A204.1 (cell line): ENCODE measurements at regions not wholly inside any gene's neighbourhood (a gene's known extent, or its start where the extent isn't known, plus 50 kb on each side); places are given as distances from the start of the nearest gene placed in this dataset.
"Not testable (repeated sequence)": the region's sequence is repeated elsewhere in the genome, so short reads cannot be mapped to it uniquely, and the experiment has no call there.

Source experiments
- FAIRE-seq: peaks from 2 replicates; lab custom pipeline; 2012; peaks lifted over from hg19 to GRCh38; lab: Jason Lieb, UNC

- FAIRE-seq: no peak
These were observed 149.2 kb upstream of the EXOC2 start for GRCh38 chr6:842141-842540.

- FAIRE-seq: no peak
These were observed 148.6 kb upstream of the EXOC2 start for GRCh38 chr6:841569-841968.

GRCh38 chr6:839201-839600 lies 146.3 kb upstream of the EXOC2 start:
- no peak for FAIRE-seq

DNA sequence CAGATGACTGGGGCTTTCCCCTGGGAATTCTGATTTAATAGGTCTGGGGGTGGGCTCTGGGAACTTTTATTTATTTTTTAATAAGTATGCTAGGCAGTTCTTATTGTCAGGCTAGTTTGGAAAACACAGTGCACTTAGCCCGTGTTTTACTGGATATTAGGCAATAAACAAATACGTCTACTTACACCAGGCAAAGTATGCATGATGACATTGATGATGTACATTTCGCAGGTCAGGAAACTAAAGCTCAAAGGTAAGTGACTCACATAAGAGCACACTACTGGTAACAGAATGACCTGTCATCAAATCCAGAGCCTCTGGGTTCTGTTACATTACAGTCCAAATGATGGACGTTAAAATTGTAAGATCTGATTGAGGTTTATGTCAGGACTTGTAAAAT lies 144.4 kb upstream of the EXOC2 start:
- FAIRE-seq: no peak

GRCh38 chr6:836276-836853 lies 143.4 kb upstream of the EXOC2 start:
- no peak for FAIRE-seq

DNA sequence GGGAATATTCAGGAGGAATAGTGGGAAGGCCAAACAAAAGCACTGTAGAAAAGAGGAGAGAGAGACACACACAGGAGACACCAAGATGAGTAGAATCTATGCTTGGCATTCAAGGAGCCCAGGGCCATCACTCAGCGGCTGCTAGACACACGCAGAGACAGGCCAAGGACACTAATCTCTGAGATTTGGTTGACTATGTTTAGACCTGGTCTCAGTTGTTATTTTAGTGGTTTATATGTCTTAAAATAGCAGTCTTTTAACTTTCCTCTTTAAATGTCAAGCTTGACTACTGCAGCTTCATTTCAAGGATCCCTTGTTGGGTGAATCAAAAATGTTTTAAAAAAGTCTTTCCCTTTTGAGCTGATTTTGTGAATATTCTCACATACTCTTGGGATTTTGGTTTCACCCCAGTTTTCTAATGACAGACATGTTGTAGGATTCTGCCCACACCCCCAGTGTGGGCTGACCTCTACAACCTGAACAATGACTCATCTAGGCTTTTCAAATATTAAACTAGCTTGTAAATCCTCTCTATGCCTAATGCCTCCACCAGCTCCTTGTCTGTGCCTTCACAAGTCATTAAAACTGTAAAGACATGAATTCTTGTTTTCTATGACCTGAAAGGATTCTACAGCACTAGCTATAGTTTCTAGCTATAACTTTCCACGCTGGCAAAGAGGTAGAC lies 142.7 kb upstream of the EXOC2 start:
- no peak for FAIRE-seq

DNA sequence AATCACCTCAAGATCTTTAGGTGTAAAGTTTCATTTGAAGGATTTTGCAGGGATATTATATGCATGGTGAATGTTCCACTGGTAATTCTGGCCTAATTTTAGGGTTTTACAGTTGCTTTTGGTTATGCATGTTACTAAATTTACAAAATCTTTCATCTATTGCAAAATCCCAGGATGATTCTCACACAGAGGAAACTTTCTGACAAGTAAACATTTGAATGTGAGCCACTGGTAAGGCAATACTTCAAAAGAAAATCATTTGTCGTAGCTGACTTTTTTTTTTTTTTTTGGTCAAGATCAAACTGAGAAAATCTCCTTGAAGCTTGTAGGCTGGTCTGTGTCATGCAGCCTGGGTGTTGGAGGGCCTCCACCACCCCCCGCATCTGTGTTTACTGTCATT lies 141.9 kb upstream of the EXOC2 start:
- no peak for FAIRE-seq

DNA sequence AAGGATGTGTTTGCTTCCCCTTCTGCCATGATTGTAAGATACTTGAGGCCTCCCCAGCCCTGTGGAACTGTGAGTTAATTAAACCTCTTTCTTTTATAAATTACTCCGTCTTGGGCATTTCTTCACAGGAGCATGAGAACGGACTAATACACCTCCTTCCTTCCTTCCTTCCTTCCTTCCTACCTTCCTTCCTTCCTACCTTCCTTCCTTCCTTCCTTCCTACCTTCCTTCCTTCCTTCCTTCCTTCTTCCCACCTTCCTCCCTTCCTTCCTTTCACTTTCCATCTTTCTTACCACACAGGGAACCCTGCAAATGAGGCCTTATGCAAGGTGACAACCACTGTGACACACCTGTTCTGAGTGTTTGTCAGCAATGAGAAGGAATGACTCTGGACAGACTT lies 141.3 kb upstream of the EXOC2 start:
- no peak for FAIRE-seq

DNA sequence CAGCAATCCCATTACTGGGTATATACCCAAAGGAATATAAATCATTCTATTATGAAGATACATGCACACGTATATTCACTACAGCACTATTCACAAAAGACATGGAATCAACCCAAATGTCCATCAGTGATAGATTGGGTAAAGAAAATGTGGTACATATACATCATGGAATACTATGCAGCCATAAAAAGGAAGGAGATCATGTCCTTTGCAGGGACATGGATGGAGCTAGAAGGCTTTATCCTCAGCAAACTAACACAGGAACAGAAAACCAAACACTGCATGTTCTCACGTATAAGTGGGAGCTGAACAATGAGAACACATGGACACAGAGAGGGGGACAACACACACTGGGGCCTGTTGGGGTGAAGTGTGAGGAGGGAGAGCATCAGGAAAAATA lies 139.9 kb upstream of the EXOC2 start:
- FAIRE-seq: not testable (repeated sequence)

DNA sequence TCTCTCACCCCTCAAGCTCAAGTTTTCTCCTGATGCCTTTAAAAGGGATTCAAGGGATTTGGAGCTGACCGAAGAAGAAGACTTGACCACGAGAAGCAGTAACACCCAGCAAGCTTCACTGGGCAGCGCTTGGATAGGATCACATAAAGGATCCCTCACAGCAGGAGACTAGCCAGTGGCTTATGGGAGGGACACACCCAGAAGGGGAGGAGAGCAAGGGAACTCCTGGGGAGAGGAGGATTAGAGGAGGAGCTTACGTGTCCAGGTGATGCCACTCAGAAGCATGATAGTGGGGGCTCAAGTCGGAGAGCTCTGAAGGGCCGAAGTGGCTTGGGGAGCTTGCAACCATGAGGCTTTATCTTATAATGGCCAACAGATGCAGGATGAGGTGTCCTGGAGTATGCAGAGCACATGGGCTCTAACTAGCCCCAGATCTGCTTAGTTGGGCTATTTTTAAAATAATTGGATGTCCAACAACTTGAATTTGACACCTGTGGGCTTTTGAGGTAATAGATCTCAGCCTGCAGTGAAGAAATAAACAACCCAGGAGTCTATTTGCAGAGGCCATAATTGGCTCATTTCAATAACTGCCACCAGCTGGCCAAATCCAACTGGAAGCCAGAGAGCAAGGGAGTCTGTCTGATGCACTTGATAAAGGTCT lies 137.9 kb upstream of the EXOC2 start:
- no peak for FAIRE-seq

DNA sequence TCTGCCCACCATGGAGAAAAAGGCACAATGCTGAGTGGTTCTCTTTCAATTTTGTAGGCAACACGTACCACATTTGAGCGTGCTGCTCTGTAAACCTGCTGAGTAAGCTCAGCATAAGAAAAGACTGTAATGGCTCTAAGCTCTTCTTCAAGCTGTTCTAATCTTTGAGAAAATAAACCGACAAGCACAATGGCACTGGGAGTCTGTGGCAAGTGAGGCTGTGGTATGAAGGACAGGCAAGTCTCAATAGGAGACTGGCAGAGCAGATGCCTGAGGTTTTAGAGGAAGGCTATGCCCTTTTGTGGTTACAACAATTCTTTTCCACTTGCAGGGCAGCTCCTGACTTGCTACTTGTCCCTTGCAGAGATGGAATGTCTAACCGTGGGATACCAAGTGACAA lies 136.7 kb upstream of the EXOC2 start:
- FAIRE-seq: no peak

DNA sequence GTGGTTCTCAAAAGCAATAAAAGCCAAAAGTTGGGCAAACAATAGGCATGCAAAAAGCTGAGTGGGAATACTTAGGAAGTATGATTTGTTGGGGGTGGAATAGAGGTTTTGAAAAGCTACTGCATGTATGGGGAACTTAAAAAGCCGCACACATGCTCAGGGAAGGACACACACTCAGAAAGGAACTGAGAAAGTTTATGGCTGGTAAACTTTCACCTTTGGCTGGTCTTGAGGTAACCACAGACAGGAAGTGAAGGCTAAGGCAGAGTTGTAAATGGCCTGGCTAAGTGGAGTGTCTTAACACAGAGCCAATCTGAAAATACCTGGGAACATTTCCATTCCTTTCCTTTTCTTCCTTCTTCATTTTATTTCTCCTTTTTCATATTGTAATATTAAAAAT lies 134.5 kb upstream of the EXOC2 start:
- no peak for FAIRE-seq

GRCh38 chr6:819122-819521 lies 126.2 kb upstream of the EXOC2 start:
- FAIRE-seq: no peak

- no peak for FAIRE-seq
These were observed 125.3 kb upstream of the EXOC2 start for GRCh38 chr6:818196-818595.

DNA sequence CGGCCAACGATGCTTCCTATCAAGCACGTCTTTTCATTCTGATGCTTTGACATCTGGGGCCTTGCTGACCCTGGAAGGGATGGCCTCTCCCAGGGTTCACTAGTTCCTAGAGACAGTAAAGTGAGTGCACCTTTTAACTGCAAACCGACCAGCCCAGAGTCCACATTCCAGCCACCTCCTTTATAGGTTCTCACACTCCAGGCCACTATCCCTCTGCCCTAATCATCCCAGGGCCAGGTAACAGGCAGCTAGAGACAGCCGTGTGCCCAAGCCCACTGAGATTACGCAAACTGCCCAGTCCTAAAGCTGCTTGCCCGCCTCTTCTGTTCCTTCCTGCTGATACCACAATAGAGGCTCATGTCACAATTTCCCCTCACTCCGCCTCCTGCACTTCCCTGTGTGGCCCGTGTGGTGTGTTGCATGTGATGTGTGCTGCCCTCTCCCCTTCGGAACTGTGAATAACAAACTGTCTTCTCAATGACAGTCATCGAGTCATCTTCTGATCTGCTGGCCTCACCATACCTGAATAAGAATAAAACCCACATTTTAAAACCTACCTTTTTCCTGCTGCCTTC lies 123.7 kb upstream of the EXOC2 start:
- no peak for FAIRE-seq

DNA sequence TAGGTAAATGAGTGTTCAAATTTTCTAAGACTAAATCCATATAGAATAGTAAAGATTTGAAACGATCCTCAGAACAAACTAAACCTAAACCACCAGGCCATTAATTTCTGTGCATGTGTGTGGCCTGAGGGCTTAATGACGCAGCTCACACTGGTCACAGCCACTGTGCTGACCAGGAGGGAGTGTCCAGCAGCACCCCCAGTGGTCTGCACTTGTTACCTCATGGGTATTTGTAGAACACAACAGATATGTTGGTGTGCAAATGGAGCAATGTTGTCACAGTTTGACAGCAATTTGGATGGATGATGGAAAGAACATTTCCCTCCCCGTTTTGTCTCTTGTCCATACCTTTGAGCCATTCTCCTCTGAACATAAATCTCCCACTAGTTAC lies 122.4 kb upstream of the EXOC2 start:
- FAIRE-seq: no peak

- no peak for FAIRE-seq
These were observed 121.7 kb upstream of the EXOC2 start for GRCh38 chr6:814378-815347.

DNA sequence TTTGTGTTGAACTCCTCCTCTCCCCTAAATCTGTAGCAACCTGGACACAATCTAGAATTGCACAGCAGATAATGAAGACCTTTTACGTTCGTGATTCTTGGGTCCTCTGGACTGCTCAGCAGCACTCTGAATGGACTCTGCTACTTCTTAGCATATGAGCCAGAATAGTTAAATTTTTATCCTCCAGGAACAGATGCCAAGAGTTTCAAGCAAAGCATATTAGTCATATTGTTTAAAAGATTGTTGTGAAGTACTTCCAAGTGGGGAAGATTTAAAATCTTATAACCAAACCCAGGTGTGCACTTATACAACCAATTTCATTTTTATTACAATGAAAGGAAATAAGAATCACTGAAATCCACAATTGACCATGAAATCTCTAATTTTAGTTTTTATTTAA lies 118.9 kb upstream of the EXOC2 start:
- FAIRE-seq: no peak

DNA sequence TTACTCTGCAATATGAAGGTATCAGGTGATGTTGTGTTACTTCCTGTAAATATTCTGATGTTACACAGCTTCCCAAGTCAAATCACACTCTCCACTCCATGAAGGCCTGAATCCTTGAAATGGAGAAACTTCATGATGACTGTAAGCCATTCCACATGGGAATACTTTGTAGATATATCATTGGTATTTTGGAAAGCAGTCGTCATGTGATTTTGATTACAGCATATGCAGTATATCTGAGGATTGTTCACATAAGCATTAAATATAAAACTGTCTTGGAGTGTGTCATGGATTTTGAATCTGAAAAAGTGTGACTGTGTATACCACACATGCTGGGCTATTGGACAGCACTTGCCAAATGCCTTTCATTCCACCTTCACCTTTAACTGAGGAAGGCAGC lies 118.3 kb upstream of the EXOC2 start:
- no peak for FAIRE-seq

GRCh38 chr6:804771-805170 lies 111.8 kb upstream of the EXOC2 start:
- no peak for FAIRE-seq

- FAIRE-seq: no peak
These were observed 111.4 kb upstream of the EXOC2 start for GRCh38 chr6:804317-804716.

GRCh38 chr6:803191-803977 lies 110.4 kb upstream of the EXOC2 start:
- FAIRE-seq: no peak
